PFSK-1 (cell line): ENCODE measurements at regions not wholly inside any gene's neighbourhood (a gene's known extent, or its start where the extent isn't known, plus 50 kb on each side); places are given as distances from the start of the nearest gene placed in this dataset.

Source experiments
- POLR2AphosphoS5 ChIP-seq: IDR thresholded peaks from 2 replicates; pipeline ENCODE4 v1.6.1; 2012; ENCODE audit warnings: low read depth, mild to moderate bottlenecking, control low read depth, low read length, moderate library complexity
- SIN3A ChIP-seq: IDR thresholded peaks from 2 replicates; pipeline ENCODE4 v1.6.1; 2012; ENCODE audit warnings: mild to moderate bottlenecking, low read length, moderate library complexity, borderline replicate concordance; ENCODE audit not compliant: insufficient read depth
- TF ChIP-seq, protein P1 (sequence below), 2 experiments: IDR thresholded peaks; 2 replicates each; pipeline versions ENCODE4 v1.6.1 to v1.8.0; 2011 to 2012; ENCODE audit warnings: low read depth in 2 of 2, low read length in 2 of 2, control low read depth in 1 of 2, inconsistent platforms in 1 of 2, mild to moderate bottlenecking in 1 of 2, moderate library complexity in 1 of 2; ENCODE audit not compliant: insufficient read depth in 1 of 2

- TF ChIP-seq SIN3A (no peak), POLR2AphosphoS5 (no peak)
- TF ChIP-seq, protein P1, sequence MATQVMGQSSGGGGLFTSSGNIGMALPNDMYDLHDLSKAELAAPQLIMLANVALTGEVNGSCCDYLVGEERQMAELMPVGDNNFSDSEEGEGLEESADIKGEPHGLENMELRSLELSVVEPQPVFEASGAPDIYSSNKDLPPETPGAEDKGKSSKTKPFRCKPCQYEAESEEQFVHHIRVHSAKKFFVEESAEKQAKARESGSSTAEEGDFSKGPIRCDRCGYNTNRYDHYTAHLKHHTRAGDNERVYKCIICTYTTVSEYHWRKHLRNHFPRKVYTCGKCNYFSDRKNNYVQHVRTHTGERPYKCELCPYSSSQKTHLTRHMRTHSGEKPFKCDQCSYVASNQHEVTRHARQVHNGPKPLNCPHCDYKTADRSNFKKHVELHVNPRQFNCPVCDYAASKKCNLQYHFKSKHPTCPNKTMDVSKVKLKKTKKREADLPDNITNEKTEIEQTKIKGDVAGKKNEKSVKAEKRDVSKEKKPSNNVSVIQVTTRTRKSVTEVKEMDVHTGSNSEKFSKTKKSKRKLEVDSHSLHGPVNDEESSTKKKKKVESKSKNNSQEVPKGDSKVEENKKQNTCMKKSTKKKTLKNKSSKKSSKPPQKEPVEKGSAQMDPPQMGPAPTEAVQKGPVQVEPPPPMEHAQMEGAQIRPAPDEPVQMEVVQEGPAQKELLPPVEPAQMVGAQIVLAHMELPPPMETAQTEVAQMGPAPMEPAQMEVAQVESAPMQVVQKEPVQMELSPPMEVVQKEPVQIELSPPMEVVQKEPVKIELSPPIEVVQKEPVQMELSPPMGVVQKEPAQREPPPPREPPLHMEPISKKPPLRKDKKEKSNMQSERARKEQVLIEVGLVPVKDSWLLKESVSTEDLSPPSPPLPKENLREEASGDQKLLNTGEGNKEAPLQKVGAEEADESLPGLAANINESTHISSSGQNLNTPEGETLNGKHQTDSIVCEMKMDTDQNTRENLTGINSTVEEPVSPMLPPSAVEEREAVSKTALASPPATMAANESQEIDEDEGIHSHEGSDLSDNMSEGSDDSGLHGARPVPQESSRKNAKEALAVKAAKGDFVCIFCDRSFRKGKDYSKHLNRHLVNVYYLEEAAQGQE (IDR thresholded peaks at IDR 0.05; ENCODE audit: insufficient read depth in 1 of 2, low read depth in 2 of 2, low read length in 2 of 2): no peak
These were observed 310.0 kb upstream of the DCN start for GRCh38 chr12:91492648-91493047.
